Eye (tissue), 1 donor: ENCODE measurements at regions not wholly inside any gene's neighbourhood (a gene's known extent, or its start where the extent isn't known, plus 50 kb on each side); places are given as distances from the start of the nearest gene placed in this dataset.

Experiments
- DNase-seq: peaks from one replicate; pipeline ENCODE4 v3.0.0-alpha.2; 2015

GRCh38 chr21:43331962-43332828 is 94.7 kb downstream of the SIK1 start:
- DNase-seq = peak; percentile 66

- no peak for DNase-seq
Observed at GRCh38 chr21:43331111-43331961, 95.6 kb downstream of the SIK1 start.

GRCh38 chr21:43330306-43330881 is 96.5 kb downstream of the SIK1 start:
- DNase-seq = no peak

GRCh38 chr21:43329711-43330269 is 97.1 kb downstream of the SIK1 start:
- DNase-seq = no peak

- DNase-seq = peak; percentile 33
Observed at GRCh38 chr21:43328958-43329691, 97.8 kb downstream of the SIK1 start.

GRCh38 chr21:43328185-43328957 is 98.6 kb downstream of the SIK1 start:
- DNase-seq = peak; percentile 35

- DNase-seq = no peak
Observed at GRCh38 chr21:43325968-43326715, 100.8 kb downstream of the SIK1 start.

GRCh38 chr21:43325036-43325435 is 101.9 kb downstream of the SIK1 start:
- no peak for DNase-seq

GRCh38 chr21:43324596-43324995 is 102.3 kb downstream of the SIK1 start:
- DNase-seq = no peak

GRCh38 chr21:43323244-43324005 is 103.5 kb downstream of the SIK1 start:
- DNase-seq = peak; percentile 44

- DNase-seq = no peak
Observed at GRCh38 chr21:43322805-43323204, 104.1 kb downstream of the SIK1 start.

GRCh38 chr21:43322311-43322710 is 104.6 kb downstream of the SIK1 start:
- no peak for DNase-seq

GRCh38 chr21:43321611-43322010 is 105.3 kb downstream of the SIK1 start:
- DNase-seq = no peak

- DNase-seq = no peak
Observed at GRCh38 chr21:43321111-43321510, 105.8 kb downstream of the SIK1 start.

GRCh38 chr21:43320526-43320925 is 106.4 kb downstream of the SIK1 start:
- no peak for DNase-seq

GRCh38 chr21:43318841-43319781 is 107.8 kb downstream of the SIK1 start:
- DNase-seq = peak; percentile 89

GRCh38 chr21:43318368-43318767 is 108.6 kb downstream of the SIK1 start:
- DNase-seq = no peak

GRCh38 chr21:43317959-43318358 is 109.0 kb downstream of the SIK1 start:
- no peak for DNase-seq

GRCh38 chr21:43317254-43317748 is 109.6 kb downstream of the SIK1 start:
- no peak for DNase-seq
